ENCODE measurements at regions not wholly inside any gene's neighbourhood (a gene's known extent, or its start where the extent isn't known, plus 50 kb on each side); places are given as distances from the start of the nearest gene placed in this dataset.

DNA sequence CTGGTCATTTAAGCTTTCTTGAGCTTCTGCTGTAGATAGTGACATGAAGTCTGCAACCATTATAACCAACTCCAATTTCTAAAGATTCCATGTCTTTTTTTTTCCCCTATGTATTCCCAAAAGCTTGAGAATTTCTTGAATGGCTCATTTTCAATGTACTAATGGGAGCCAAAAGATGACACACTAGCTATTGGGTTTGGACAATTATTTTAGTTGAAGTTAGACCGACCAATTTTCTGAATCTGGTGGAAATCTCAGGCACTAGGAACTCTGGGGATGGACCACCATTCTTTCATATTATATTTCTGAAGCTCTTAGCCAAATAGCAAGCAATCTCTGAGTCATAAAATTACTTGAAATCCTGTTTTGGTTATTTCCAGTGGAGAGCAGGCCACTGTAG is 617.4 kb upstream of the ADAMTS5 start:
- in situ Hi-C loops (cut with MboI; ENCODE audit: low sequenced_read_pairs, unreplicated experiment): no loop called here
- TF ChIP-seq, protein P1, sequence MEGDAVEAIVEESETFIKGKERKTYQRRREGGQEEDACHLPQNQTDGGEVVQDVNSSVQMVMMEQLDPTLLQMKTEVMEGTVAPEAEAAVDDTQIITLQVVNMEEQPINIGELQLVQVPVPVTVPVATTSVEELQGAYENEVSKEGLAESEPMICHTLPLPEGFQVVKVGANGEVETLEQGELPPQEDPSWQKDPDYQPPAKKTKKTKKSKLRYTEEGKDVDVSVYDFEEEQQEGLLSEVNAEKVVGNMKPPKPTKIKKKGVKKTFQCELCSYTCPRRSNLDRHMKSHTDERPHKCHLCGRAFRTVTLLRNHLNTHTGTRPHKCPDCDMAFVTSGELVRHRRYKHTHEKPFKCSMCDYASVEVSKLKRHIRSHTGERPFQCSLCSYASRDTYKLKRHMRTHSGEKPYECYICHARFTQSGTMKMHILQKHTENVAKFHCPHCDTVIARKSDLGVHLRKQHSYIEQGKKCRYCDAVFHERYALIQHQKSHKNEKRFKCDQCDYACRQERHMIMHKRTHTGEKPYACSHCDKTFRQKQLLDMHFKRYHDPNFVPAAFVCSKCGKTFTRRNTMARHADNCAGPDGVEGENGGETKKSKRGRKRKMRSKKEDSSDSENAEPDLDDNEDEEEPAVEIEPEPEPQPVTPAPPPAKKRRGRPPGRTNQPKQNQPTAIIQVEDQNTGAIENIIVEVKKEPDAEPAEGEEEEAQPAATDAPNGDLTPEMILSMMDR (IDR thresholded peaks at IDR 0.05; ENCODE audit: borderline replicate concordance, control extremely low read depth, extremely low read depth, insufficient read depth, missing control alignments): no peak
- DNase-seq (ENCODE audit: low spot score): no peak

DNA sequence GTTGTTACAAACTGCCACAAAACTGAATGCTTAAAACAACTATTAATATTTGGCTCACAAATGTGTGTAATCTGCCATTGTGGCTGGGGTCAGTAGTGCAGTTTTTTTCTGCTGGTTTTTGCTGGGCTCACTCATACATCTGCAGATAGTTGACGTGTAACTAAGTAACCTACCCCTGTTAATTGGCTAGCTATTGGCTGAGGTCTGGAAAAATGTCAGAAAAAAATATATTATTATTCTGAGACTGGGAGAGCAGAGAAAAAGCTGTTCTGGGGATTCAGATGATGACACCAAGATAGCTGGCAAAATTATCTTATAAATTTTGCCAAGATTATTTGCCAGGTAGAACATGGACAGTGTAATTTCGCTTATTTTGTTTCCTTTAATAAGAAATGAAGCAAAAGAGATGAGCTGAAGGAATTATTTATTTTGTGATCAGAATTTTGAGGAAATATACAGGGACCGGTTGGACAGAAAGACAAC is 616.1 kb upstream of the ADAMTS5 start:
- DNase-seq (ENCODE audit: low spot score): no peak
- in situ Hi-C loops (cut with MboI; ENCODE audit: low sequenced_read_pairs, unreplicated experiment): no loop called here
- TF ChIP-seq, protein P1 (IDR thresholded peaks at IDR 0.05; ENCODE audit: borderline replicate concordance, control extremely low read depth, extremely low read depth, insufficient read depth, missing control alignments): no peak

DNA sequence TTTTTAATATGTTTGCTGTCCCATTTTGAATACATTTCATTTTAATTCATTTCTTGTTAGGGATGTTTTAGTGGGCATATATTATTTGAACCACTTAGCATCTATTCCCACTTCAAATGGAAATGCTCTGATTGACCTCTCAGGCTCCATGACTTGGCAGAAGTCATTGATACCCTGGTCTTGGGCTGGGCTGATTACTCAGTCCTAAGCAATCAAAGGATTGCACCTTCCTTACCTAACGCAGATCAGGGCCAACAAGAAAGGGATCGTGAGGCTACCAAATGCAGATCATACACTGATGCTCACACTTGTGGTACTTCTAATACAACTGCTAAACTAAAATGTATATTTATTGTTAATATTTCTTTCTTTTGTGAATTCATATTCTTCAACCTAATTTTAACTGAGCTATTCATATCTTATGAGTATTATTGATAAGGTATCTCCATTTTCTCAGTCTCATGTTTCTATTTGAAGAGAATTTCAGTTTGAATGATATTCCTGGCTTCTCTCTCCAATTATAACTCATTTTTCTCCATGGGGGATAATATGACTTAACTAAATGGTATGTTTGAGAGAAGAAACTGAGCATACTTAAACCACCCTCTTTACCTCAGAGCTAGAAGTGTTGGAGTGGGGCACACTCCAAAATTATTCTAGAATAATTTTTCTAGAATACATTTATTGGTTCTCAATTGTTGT is 615.5 kb upstream of the ADAMTS5 start:
- TF ChIP-seq, protein P1 (IDR thresholded peaks at IDR 0.05; ENCODE audit: borderline replicate concordance, control extremely low read depth, extremely low read depth, insufficient read depth, missing control alignments): no peak
- DNase-seq (ENCODE audit: low spot score): no peak
- in situ Hi-C loops (cut with MboI; ENCODE audit: low sequenced_read_pairs, unreplicated experiment): no loop called here

DNA sequence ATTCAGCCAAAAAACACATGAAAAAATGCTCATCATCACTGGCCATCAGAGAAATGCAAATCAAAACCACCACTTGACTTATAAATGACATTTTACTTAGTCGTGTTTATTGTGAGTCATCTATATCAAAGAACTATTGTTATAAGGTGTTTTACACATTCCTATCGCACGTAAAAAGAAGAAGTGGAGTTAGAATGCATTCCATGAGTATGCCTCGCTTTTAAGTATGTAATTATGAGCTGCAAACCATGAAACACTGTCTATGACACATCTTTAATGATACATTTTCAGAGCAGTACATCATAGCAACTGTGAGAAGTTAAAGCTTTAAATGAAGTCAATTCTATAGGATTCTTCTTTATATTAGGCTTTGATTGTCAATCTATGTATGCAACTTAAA is 614.3 kb upstream of the ADAMTS5 start:
- in situ Hi-C loops (cut with MboI; ENCODE audit: low sequenced_read_pairs, unreplicated experiment): no loop called here
- DNase-seq (ENCODE audit: low spot score): no peak
- TF ChIP-seq, protein P1 (IDR thresholded peaks at IDR 0.05; ENCODE audit: borderline replicate concordance, control extremely low read depth, extremely low read depth, insufficient read depth, missing control alignments): no peak

DNA sequence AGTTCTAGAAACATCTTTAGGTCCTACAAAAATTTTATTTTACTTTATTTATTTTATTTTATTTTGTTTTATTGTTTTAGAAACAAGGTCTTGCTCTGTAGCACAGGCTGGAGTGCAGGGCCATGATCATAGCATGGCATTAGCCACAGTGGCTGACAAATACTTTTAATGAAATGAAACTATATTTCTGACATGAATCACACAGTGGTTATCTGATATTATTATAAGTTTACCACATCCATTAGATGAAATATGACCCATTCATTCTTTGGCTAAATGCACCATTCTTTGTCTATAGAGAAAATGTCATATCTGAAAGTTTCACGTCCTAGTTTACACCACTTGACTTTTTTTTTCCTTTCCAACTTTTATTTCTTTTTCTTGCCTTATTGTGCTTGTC is 613.4 kb upstream of the ADAMTS5 start:
- no peak for DNase-seq (ENCODE audit: low spot score)
- TF ChIP-seq, protein P1 (IDR thresholded peaks at IDR 0.05; ENCODE audit: borderline replicate concordance, control extremely low read depth, extremely low read depth, insufficient read depth, missing control alignments): no peak
- in situ Hi-C loops (cut with MboI; ENCODE audit: low sequenced_read_pairs, unreplicated experiment): no loop called here

DNA sequence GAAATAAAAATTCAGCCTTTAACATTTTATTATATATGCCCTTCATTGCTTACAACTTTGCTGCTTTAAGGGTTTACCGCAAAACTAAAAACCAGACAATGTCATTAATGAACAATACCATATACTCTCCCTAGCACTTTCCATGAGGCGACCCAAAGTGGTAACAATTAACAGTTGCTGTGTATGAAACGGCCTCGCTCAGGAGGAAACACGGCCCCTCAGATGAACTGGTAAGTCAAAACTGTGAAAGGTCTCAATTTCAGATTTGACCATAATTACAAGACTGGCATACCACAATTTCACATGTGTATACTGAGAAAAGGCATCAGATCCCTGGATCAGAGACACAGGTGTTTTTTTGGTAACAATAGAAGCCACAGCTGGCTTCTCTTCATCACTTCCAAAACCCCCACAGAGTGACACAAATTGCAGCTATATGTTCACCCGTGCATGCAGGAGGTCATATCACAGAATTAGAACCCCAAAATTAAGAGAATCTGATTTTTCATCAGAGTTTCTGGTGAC is 611.9 kb upstream of the ADAMTS5 start:
- in situ Hi-C loops (cut with MboI; ENCODE audit: low sequenced_read_pairs, unreplicated experiment): no loop called here
- TF ChIP-seq, protein P1 (IDR thresholded peaks at IDR 0.05; ENCODE audit: borderline replicate concordance, control extremely low read depth, extremely low read depth, insufficient read depth, missing control alignments): no peak
- no peak for DNase-seq (ENCODE audit: low spot score)
